ENCODE measurements at regions not wholly inside any gene's neighbourhood (a gene's known extent, or its start where the extent isn't known, plus 50 kb on each side); places are given as distances from the start of the nearest gene placed in this dataset.

GRCh38 chr22:27420195-27420816 is 381.2 kb downstream of the MN1 start:
- DNase-seq (ENCODE audit: low read depth), result no peak

- DNase-seq (ENCODE audit: low read depth), result no peak
Observed at GRCh38 chr22:27420817-27421361, 380.7 kb downstream of the MN1 start.

GRCh38 chr22:27422442-27422841 is 379.1 kb downstream of the MN1 start:
- DNase-seq (ENCODE audit: low read depth), result no peak

GRCh38 chr22:27424319-27424718 is 377.2 kb downstream of the MN1 start:
- DNase-seq (ENCODE audit: low read depth), result no peak

- no peak for DNase-seq (ENCODE audit: low read depth)
Observed at GRCh38 chr22:27429476-27429875, 372.1 kb downstream of the MN1 start.

- DNase-seq (ENCODE audit: low read depth), result no peak
Observed at GRCh38 chr22:27431081-27431480, 370.5 kb downstream of the MN1 start.

- DNase-seq (ENCODE audit: low read depth), result no peak
Observed at GRCh38 chr22:27431896-27432295, 369.7 kb downstream of the MN1 start.

- DNase-seq (ENCODE audit: low read depth), result no peak
Observed at GRCh38 chr22:27433099-27433498, 368.5 kb downstream of the MN1 start.

GRCh38 chr22:27433585-27434190 is 367.9 kb downstream of the MN1 start:
- no peak for DNase-seq (ENCODE audit: low read depth)

GRCh38 chr22:27434898-27435297 is 366.7 kb downstream of the MN1 start:
- DNase-seq (ENCODE audit: low read depth), result no peak

GRCh38 chr22:27435844-27436576 is 365.5 kb downstream of the MN1 start:
- no peak for DNase-seq (ENCODE audit: low read depth)

GRCh38 chr22:27436591-27436990 is 365.0 kb downstream of the MN1 start:
- no peak for DNase-seq (ENCODE audit: low read depth)

GRCh38 chr22:27437570-27437969 is 364.0 kb downstream of the MN1 start:
- no peak for DNase-seq (ENCODE audit: low read depth)

- DNase-seq (ENCODE audit: low read depth), result no peak
Observed at GRCh38 chr22:27438271-27438980, 363.1 kb downstream of the MN1 start.

- no peak for DNase-seq (ENCODE audit: low read depth)
Observed at GRCh38 chr22:27439131-27439530, 362.4 kb downstream of the MN1 start.

GRCh38 chr22:27440304-27440865 is 361.2 kb downstream of the MN1 start:
- no peak for DNase-seq (ENCODE audit: low read depth)

- DNase-seq (ENCODE audit: low read depth), result no peak
Observed at GRCh38 chr22:27441706-27442475, 359.7 kb downstream of the MN1 start.

GRCh38 chr22:27443306-27443705 is 358.2 kb downstream of the MN1 start:
- DNase-seq (ENCODE audit: low read depth), result no peak

GRCh38 chr22:27445881-27446280 is 355.7 kb downstream of the MN1 start:
- DNase-seq (ENCODE audit: low read depth), result no peak

- no peak for DNase-seq (ENCODE audit: low read depth)
Observed at GRCh38 chr22:27447289-27447688, 354.3 kb downstream of the MN1 start.

GRCh38 chr22:27450448-27450847 is 351.1 kb downstream of the MN1 start:
- no peak for DNase-seq (ENCODE audit: low read depth)

Data from activated T-cell treated with anti-CD3 and anti-CD28 coated beads for 24 hours (primary cell).